Uterus (tissue), 2 donors: ENCODE measurements at regions not wholly inside any gene's neighbourhood (a gene's known extent, or its start where the extent isn't known, plus 50 kb on each side); places are given as distances from the start of the nearest gene placed in this dataset.

Source experiments
- CTCF ChIP-seq, 4 experiments: fragments of 200-600 bp in 2 of 4; fragments of 450-650 bp in 2 of 4; sonication (generic) in 2 of 4; IDR thresholded peaks; one replicate each; pipeline ENCODE4 v1.5.1; 2016 to 2019; ENCODE audit warnings: antibody characterized with exemption in 4 of 4, mild to moderate bottlenecking in 2 of 4, moderate library complexity in 1 of 4
- POLR2A ChIP-seq, 2 donors: fragments of 450-650 bp; IDR thresholded peaks; one replicate each; pipeline ENCODE4 v1.6.1; 2016; ENCODE audit warnings: antibody characterized with exemption in 2 of 2, mild to moderate bottlenecking in 1 of 2, moderate library complexity in 1 of 2

DNA sequence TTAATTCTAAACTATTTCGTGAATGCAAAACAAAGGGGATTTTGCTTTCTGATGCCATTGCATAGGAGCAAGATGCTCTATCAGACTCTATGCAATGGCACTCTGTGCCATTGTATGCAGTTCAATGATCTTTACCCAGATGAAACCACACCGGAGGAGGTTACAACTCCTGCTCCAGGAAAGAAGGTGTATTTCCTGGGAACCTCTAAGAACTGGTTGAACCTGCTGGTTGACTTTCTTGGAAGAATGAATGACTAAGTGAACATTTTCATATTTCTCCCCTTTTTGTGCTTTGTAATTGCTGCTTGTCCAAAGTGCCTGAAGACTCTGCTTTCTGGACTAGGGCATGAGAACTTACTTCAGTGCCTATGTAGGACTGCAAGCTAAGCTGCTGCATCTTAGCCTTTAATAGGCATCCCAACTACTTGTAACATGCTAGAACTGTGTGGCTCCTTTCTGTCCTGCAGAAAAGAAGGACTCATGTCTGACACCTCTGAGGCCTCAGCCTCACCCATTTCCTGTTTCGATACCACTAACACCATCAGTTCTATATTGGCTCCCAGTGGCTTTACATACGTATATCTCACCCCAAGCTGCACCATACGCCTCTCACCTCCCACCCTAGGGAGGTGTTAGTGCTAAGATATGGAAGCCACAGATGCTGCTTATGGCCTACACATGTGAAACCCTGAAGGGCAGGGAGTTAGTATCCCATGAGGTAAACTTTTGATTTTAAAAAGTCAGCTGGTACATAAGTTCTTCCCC lies 193.5 kb upstream of the CNOT2 start:
- no peak for TF ChIP-seq CTCF (IDR thresholded peaks at IDR 0.05)
- no peak for TF ChIP-seq POLR2A (IDR thresholded peaks at IDR 0.05)
